ENCODE measurements at regions not wholly inside any gene's neighbourhood (a gene's known extent, or its start where the extent isn't known, plus 50 kb on each side); places are given as distances from the start of the nearest gene placed in this dataset.

DNA sequence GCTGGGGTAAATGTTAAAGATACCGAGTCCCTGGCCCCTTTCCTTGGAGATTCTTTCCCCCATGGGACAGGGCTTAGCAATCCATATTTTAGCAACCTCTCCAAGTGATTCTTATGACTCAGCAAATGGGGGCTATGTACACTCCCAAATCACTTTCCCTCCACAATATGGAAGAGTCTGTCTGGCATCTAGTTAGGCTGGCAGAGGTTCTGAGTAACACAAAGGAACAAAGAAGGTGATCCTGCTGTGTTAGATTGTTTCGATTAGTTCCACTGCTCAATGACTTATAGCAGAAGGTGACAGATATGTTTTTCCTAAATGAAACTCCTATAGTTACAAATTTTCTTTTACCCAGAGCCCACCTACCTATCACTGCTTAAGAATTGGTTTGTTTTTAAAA is 154.0 kb upstream of the SYT13 start:
- no peak for TF ChIP-seq CTCF (IDR thresholded peaks at IDR 0.05; ENCODE audit: low read depth, low read length, missing input control)
- TF ChIP-seq, protein P1, sequence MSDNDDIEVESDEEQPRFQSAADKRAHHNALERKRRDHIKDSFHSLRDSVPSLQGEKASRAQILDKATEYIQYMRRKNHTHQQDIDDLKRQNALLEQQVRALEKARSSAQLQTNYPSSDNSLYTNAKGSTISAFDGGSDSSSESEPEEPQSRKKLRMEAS (IDR thresholded peaks at IDR 0.05): no peak

All from liver (tissue), 2 donors.